Liver (tissue), 8 donors: ENCODE measurements at regions not wholly inside any gene's neighbourhood (a gene's known extent, or its start where the extent isn't known, plus 50 kb on each side); places are given as distances from the start of the nearest gene placed in this dataset.
A peak's percentile ranks its signal among the peaks of the same experiment; 100 is the strongest.

ENCODE experiments used
- DNase-seq: peaks from one replicate; pipeline ENCODE4 v3.0.0-alpha.2; 2017; ENCODE audit warnings: low spot score
- H3K27ac ChIP-seq, 2 donors: one replicate each; pipeline ENCODE4 v1.7.0; 2013; ENCODE audit warnings: inconsistent platforms in 2 of 2, low read length in 2 of 2, control low read depth in 1 of 2, low read depth in 1 of 2, mild to moderate bottlenecking in 1 of 2
- H3K27me3 ChIP-seq, 4 donors: one replicate each; pipeline versions ENCODE4 v1.6.1 to v1.7.0; 2013; ENCODE audit warnings: low read length in 3 of 4, inconsistent platforms in 1 of 4, mild to moderate bottlenecking in 1 of 4, moderate library complexity in 1 of 4; ENCODE audit not compliant: control insufficient read depth in 4 of 4, insufficient read depth in 4 of 4
- H3K36me3 ChIP-seq, 4 donors: one replicate each; pipeline versions ENCODE4 v1.6.1 to v1.7.0; 2013; ENCODE audit warnings: low read length in 3 of 4, mild to moderate bottlenecking in 3 of 4, low read depth in 1 of 4, moderate library complexity in 1 of 4; ENCODE audit not compliant: control insufficient read depth in 4 of 4, insufficient read depth in 3 of 4
- H3K4me1 ChIP-seq, 4 donors: one replicate each; pipeline versions ENCODE4 v1.6.1 to v1.7.0; 2013; ENCODE audit warnings: low read length in 3 of 4, mild to moderate bottlenecking in 3 of 4, moderate library complexity in 1 of 4; ENCODE audit not compliant: control insufficient read depth in 4 of 4, insufficient read depth in 4 of 4
- H3K4me3 ChIP-seq, 3 donors: one replicate each; pipeline versions ENCODE4 v1.6.1 to v1.7.0; 2013; ENCODE audit warnings: low read length in 3 of 3, control low read depth in 1 of 3, low read depth in 1 of 3, mild to moderate bottlenecking in 1 of 3
- H3K9ac ChIP-seq, 2 donors: one replicate each; pipeline ENCODE4 v1.7.0; 2013; ENCODE audit warnings: low read length in 2 of 2, mild to moderate bottlenecking in 2 of 2, moderate library complexity in 2 of 2, control low read depth in 1 of 2, low read depth in 1 of 2
- H3K9me3 ChIP-seq, 4 donors: one replicate each; pipeline versions ENCODE4 v1.6.1 to v1.7.0; 2013; ENCODE audit warnings: low read length in 3 of 4; ENCODE audit not compliant: control insufficient read depth in 4 of 4
- ATF3 ChIP-seq: IDR thresholded peaks from 2 replicates; pipeline ENCODE4 v1.6.1; 2016; ENCODE audit warnings: antibody characterized with exemption
- CTCF ChIP-seq: fragments of 150-350 bp; IDR thresholded peaks from 2 replicates; pipeline ENCODE4 v1.5.1; 2017; ENCODE audit warnings: improper control_type of control experiment, low read depth, low read length; ENCODE audit not compliant: missing input control
- EGR1 ChIP-seq, 2 donors: IDR thresholded peaks; 2 replicates each; pipeline ENCODE4 v1.6.1; 2016 to 2018; ENCODE audit warnings: antibody characterized with exemption in 2 of 2, low read depth in 2 of 2
- FOXA2 ChIP-seq: IDR thresholded peaks from 2 replicates; pipeline ENCODE4 v1.6.1; 2016; ENCODE audit warnings: antibody characterized with exemption
- GABPA ChIP-seq, 2 donors: IDR thresholded peaks in 1 of 2; conservative IDR thresholded peaks in 1 of 2; 2 replicates each; pipeline ENCODE4 v1.6.1; 2016; ENCODE audit warnings: antibody characterized with exemption in 2 of 2, mild to moderate bottlenecking in 1 of 2, moderate library complexity in 1 of 2
- HNF4A ChIP-seq, 2 donors: conservative IDR thresholded peaks; 2 replicates each; pipeline ENCODE4 v1.6.1; 2016; ENCODE audit warnings: antibody characterized with exemption in 2 of 2, mild to moderate bottlenecking in 2 of 2
- HNF4G ChIP-seq: IDR thresholded peaks from 2 replicates; pipeline ENCODE4 v1.6.1; 2016; ENCODE audit warnings: antibody characterized with exemption
- JUND ChIP-seq, 2 donors: IDR thresholded peaks; 2 replicates each; pipeline ENCODE4 v1.6.1; 2016; ENCODE audit warnings: antibody characterized with exemption in 2 of 2
- MAX ChIP-seq: IDR thresholded peaks from 2 replicates; pipeline ENCODE4 v1.6.1; 2016; ENCODE audit warnings: antibody characterized with exemption
- NR2F2 ChIP-seq: IDR thresholded peaks from 2 replicates; pipeline ENCODE4 v1.6.1; 2016; ENCODE audit warnings: antibody characterized with exemption
- RAD21 ChIP-seq, 2 donors: IDR thresholded peaks; 2 replicates each; pipeline ENCODE4 v1.6.1; 2016; ENCODE audit warnings: antibody characterized with exemption in 2 of 2, mild to moderate bottlenecking in 2 of 2
- REST ChIP-seq: IDR thresholded peaks from 2 replicates; pipeline ENCODE4 v1.6.1; 2016; ENCODE audit warnings: antibody characterized with exemption, mild to moderate bottlenecking
- RXRA ChIP-seq, 2 donors: IDR thresholded peaks; 2 replicates each; pipeline ENCODE4 v1.6.1; 2017 to 2018; ENCODE audit warnings: antibody characterized with exemption in 2 of 2, mild to moderate bottlenecking in 1 of 2
- SP1 ChIP-seq: IDR thresholded peaks from 2 replicates; pipeline ENCODE4 v1.6.1; 2018; ENCODE audit warnings: antibody characterized with exemption, mild to moderate bottlenecking
- TAF1 ChIP-seq: conservative IDR thresholded peaks from 2 replicates; pipeline ENCODE4 v1.6.1; 2016; ENCODE audit warnings: antibody characterized with exemption, mild to moderate bottlenecking
- YY1 ChIP-seq: IDR thresholded peaks from 2 replicates; pipeline ENCODE4 v1.6.1; 2016; ENCODE audit warnings: antibody characterized with exemption, mild to moderate bottlenecking
- ZBTB33 ChIP-seq: IDR thresholded peaks from 2 replicates; pipeline ENCODE4 v1.6.1; 2016; ENCODE audit warnings: antibody characterized with exemption
- WGBS: extraction: QIAGEN DNeasy Blood & Tissue Kit; methylation state at CpG from one replicate; pipeline ENCODE4 v1.1.7; 2013; 5-methylcytosine and 5-hydroxymethylcytosine counted together
- donor health status: healthy.
- donor health status: healthy.
- donor health status: healthy.
- donor health status: healthy.
- donor health status: healthy.

GRCh38 chr10:117860135-117860534 lies 186.6 kb downstream of the RAB11FIP2 start:
- 77% methylated on average over 5 of the region's 5 CpGs for WGBS
- H3K36me3 ChIP-seq = no peaks in the 10 kb centered on the region
- H3K27ac ChIP-seq = no peak overlapping the region
- H3K9me3 ChIP-seq = peaks cover 0 to 7% (median 4%) of the 10 kb centered on the region in 4 donors
- DNase-seq = no peak
- no peak overlapping the region for H3K9ac ChIP-seq
- TF ChIP-seq RAD21 (IDR thresholded peaks at IDR 0.05) (no peak), JUND (IDR thresholded peaks at IDR 0.05) (no peak), ATF3 (no peak), RXRA (IDR thresholded peaks at IDR 0.05) (no peak), YY1 (no peak), EGR1 (IDR thresholded peaks at IDR 0.05; ENCODE audit: low read depth in 2 of 2) (no peak), HNF4A (conservative IDR thresholded peaks at IDR 0.05) (no peak), HNF4G (no peak), REST (no peak), CTCF (no peak), MAX (no peak), GABPA (IDR thresholded peaks at IDR 0.05 in 1 of 2, conservative IDR thresholded peaks at IDR 0.05 in 1 of 2) (no peak), TAF1 (no peak), ZBTB33 (no peak), FOXA2 (no peak), NR2F2 (no peak), SP1 (no peak)
- peaks cover 0 to 3% (median 1%) of the 10 kb centered on the region in 4 donors for H3K27me3 ChIP-seq
- H3K4me1 ChIP-seq = no peaks in the 10 kb centered on the region
- H3K4me3 ChIP-seq = no peak overlapping the region

GRCh38 chr10:117860823-117861222 lies 185.9 kb downstream of the RAB11FIP2 start:
- H3K36me3 ChIP-seq = no peaks in the 10 kb centered on the region
- no peak overlapping the region for H3K9ac ChIP-seq
- no peak overlapping the region for H3K27ac ChIP-seq
- DNase-seq = no peak
- no peak overlapping the region for H3K4me3 ChIP-seq
- H3K4me1 ChIP-seq = no peaks in the 10 kb centered on the region
- peaks cover 0 to 4% (median 1%) of the 10 kb centered on the region in 4 donors for H3K9me3 ChIP-seq
- TF ChIP-seq GABPA (IDR thresholded peaks at IDR 0.05 in 1 of 2, conservative IDR thresholded peaks at IDR 0.05 in 1 of 2) (no peak), RAD21 (IDR thresholded peaks at IDR 0.05) (peak in 1 of 2 donors; percentile 23), CTCF (peak; percentile 11)
- peaks cover 0 to 3% (median 1%) of the 10 kb centered on the region in 4 donors for H3K27me3 ChIP-seq
